CD4-positive, alpha-beta T cell treated with Interleukin-2 at 100 ng/mL for 4 hours (primary cell): ENCODE measurements at regions not wholly inside any gene's neighbourhood (a gene's known extent, or its start where the extent isn't known, plus 50 kb on each side); places are given as distances from the start of the nearest gene placed in this dataset.
A peak's percentile ranks its signal among the peaks of the same experiment; 100 is the strongest.
"Not testable (repeated sequence)": the region's sequence is repeated elsewhere in the genome, so short reads cannot be mapped to it uniquely, and the experiment has no call there.

Experiments used
- DNase-seq: peaks from one replicate; pipeline ENCODE4 v3.0.0-alpha.2; 2020; ENCODE audit warnings: low spot score

DNA sequence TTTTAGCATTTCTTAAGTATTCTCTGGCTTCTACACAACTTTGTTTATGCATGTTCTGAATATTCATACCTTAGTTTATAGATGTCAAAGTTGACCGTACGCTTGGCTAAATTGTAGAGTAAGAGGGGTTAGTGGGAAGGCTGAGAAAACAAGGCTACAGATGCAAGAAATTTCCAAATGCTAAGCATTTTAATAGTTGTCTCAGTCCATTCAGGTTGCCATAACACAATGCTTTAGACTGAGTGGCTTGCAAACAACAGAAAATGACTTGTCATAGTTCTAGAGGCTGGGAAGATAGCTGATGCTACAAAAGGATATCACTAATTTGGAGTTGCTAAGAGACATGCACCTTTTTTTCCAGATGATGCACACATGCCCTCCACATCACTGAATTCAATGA is 53.0 kb upstream of the C1QTNF3 start:
- DNase-seq, result not testable (repeated sequence)

DNA sequence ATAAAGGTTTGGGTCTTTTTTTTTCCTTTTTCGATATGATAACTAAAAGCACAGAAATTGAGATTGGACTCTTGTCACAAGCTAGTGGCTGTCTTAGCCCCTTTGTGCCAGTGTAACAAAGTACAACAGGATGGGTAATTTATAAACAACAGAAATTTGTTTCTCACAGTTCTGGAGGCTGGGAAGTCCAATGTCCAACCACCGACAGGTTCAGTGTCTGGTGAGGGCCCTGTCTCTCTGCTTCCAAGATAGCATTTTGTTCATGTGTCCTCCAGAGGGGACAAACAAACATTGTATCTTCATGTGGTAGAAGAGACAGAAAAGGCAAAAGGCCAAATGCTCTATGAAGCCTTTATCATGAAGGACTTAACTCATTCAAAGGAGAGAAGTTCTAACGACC is 56.9 kb upstream of the C1QTNF3 start:
- DNase-seq, result not testable (repeated sequence)

GRCh38 chr5:34101567-34101966 is 58.6 kb upstream of the C1QTNF3 start:
- DNase-seq, result not testable (repeated sequence)

DNA sequence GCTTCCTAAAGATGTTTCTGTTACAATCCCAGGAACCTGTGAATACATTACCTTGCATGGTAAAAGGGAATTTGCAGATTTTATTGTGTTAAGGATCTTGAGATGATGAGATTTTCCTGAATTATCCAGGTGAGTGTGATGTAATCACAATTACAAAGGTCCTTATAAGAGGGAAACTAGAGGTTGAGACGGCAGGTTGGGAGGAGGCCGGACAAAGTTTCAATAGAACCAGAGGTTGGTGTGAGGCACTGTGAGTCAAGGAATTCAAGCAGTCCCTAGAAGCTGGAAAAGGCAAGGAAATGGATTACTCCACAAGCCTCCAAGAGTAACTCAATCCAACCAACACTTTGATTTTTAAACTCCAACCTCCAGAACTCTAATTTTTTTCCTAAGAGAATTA is 65.9 kb upstream of the C1QTNF3 start:
- DNase-seq, result not testable (repeated sequence)

DNA sequence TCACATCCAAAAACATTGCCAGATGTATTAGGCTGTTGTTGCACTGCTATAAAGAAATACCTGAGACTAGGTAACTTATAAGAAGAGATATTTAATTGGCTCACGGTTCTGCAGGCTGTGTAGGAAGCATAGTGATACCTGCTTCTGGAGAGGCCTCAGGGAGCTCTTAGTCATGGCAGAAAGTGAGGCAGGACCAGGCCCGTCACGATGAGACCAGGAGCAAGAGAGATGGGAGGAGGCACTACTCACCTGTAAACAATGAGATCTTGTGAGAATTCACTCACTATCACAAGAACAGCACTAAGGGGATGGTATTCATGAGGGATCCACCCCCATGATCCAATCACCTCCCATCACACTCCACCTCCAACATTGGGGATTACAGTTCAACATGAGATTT is 81.3 kb upstream of the C1QTNF3 start:
- not testable (repeated sequence) for DNase-seq

DNA sequence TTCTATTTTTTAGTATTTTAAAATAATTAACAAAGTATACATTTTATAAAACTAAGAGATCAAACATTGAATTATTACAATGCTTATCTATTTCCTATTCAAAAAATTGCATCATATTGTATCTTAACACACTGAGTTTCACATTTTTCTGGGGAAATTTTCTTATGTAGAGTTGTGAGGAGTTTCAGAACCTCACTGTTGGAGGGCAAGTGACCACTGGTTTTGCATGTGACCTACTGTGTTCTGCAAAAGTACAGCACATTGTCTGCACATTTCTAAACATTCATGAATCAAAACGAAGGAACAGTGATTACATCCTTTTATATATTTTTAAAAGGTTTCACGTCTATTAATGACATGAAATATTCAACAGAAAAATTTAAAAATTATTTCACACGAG is 82.3 kb upstream of the C1QTNF3 start:
- not testable (repeated sequence) for DNase-seq

DNA sequence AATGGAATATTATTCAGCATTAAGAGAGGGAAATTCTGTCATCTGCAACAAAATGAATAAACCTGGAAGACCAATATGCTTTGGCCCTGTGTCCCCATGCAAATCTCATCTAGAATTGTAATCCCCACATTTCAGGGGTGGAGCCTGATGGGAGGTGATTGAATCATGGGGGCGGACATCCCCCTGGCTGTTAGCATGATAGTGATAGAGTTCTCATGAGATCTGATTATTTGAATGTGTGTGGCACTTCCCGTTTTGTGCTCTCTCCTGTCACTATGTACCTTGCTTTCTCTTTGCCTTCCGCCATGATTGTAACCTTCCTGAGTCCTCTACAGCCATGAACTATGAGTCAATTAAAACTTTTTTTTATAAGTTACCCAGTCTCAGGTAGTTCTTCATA is 83.7 kb upstream of the C1QTNF3 start:
- DNase-seq, result not testable (repeated sequence)

GRCh38 chr5:34127818-34128217 is 84.8 kb upstream of the C1QTNF3 start:
- DNase-seq, result not testable (repeated sequence)

- not testable (repeated sequence) for DNase-seq
Measured at GRCh38 chr5:34128890-34129289, 85.9 kb upstream of the C1QTNF3 start.

DNA sequence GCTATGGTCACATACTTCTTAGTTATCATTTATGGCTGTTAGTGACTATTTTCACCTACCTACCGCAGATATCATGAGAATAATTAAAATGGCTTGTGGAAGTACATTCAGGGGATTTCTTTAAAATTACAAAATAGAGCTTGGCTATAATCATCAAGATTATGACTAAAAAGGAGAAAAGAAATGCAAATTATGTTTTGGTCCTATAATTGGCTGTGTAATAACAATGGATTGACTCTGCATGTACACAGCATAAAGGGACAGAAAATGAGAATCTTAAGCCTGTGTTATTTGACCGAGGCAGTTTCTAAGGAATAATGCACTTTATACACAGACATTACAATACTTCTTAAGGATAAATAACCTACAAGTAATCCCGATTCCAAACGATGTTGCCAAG is 112.0 kb upstream of the C1QTNF3 start:
- not testable (repeated sequence) for DNase-seq

- DNase-seq, result not testable (repeated sequence)
Measured at GRCh38 chr5:34156703-34157414, 113.8 kb upstream of the C1QTNF3 start.

- not testable (repeated sequence) for DNase-seq
Measured at GRCh38 chr5:34160904-34161303, 117.9 kb upstream of the C1QTNF3 start.

GRCh38 chr5:34171398-34171797 is 128.4 kb upstream of the C1QTNF3 start:
- DNase-seq, result not testable (repeated sequence)

- DNase-seq, result peak; percentile 15
Measured at GRCh38 chr5:34179453-34180190, 136.6 kb upstream of the C1QTNF3 start.

DNA sequence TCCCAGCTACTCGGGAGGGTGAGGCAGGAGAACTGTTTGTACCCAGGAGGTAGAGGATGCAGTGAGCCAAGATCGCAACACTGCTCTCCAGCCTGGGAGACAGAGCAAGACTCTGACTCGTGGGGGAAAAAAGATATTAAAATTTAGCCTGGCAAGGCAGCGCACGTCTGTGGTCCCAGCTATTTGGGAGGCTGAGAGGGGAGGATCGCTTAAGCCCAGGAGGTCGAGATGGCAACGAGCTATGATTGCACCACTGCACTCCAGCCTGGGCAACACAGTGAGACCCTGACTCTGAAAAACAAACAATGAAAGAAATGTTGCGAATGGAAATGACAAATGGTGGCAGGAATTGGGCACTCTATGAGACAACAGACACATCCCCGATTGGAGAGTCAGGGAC is 137.2 kb upstream of the C1QTNF3 start:
- DNase-seq, result peak; percentile 13

- DNase-seq, result not testable (repeated sequence)
Measured at GRCh38 chr5:34180940-34181614, 138.1 kb upstream of the C1QTNF3 start.

DNA sequence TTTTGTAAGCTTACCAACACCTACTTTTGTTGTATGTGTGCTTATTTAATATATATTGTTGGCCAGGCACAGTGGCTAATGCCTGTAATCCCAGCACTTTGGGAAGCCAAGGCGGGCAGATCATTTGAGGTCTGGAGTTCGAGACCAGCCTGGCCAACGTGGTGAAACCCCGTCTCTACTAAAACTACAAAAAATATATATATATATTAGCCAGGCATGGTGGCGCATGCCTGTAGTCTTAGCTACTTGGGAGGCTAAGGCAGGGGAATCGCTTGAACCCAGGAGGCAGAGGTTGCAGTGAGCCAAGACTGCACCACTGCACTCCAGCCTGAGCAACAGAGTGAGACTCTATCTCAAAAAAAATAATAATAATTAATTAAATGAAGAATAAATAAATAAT is 142.0 kb upstream of the C1QTNF3 start:
- not testable (repeated sequence) for DNase-seq

GRCh38 chr5:34185572-34185971 is 142.6 kb upstream of the C1QTNF3 start:
- peak; percentile 26 for DNase-seq

DNA sequence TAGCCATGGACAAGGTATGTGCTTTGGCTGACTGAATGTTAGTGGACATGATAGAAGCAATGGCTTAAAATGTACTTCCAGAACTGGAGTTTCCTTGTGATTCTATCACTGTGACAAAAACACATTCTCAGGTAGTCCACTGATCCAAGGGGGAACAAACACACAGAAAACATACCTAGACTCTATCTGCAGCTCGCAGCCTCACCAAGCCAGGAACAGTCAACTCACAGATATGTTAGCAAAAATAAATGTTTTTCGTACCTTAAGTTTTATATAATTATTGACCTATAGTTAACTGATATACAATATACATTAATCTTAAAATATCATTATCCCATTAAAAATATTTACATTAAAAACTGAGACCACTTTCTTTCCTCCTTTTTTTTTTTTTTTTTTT is 143.1 kb upstream of the C1QTNF3 start:
- peak; percentile 10 for DNase-seq

GRCh38 chr5:34186865-34187264 is 143.9 kb upstream of the C1QTNF3 start:
- DNase-seq, result peak; percentile 23

GRCh38 chr5:34187441-34187840 is 144.4 kb upstream of the C1QTNF3 start:
- peak; percentile 21 for DNase-seq

- peak; percentile 57 for DNase-seq
Measured at GRCh38 chr5:34188001-34188822, 145.2 kb upstream of the C1QTNF3 start.
